IMR-90 (cell line): ENCODE measurements at regions not wholly inside any gene's neighbourhood (a gene's known extent, or its start where the extent isn't known, plus 50 kb on each side); places are given as distances from the start of the nearest gene placed in this dataset.

Source experiments
- ATAC-seq: fragments of 200-7000 bp; cut with Tn5 transposase; 2 replicates; pipeline ENCODE4 v1.9.1; 2020; ENCODE audit warnings: low read depth, mild to moderate bottlenecking, moderate library complexity
- BruUV-seq: library from RNA; stranded (reverse); fragments of 400-500 nt; replicated peaks from 2 replicates; lab custom pipeline; 2021; lab: Mats Ljungman, UMichigan
- CTCF ChIA-PET: fragments of 300-600 bp; formaldehyde crosslinking; extraction: SDS; loops from one replicate; lab custom pipeline; 2021; ENCODE audit warnings: antibody characterized with exemption; lab: Yijun Ruan, JAX
- POLR2A ChIA-PET: fragments of 300-600 bp; sonication (Branson Sonifier 250); formaldehyde crosslinking; loops from one replicate; lab custom pipeline; 2022; ENCODE audit warnings: antibody characterized with exemption; ENCODE audit not compliant: unreplicated experiment; lab: Charles Lee
- DNase-seq: peaks from one replicate; pipeline ENCODE4 v3.0.0; 2013
- H2AFZ ChIP-seq: replicated peaks from 2 replicates; pipeline ENCODE3; 2013; ENCODE audit warnings: low read length, mild to moderate bottlenecking; ENCODE audit not compliant: poor library complexity
- H2AK5ac ChIP-seq: 2 replicates; pipeline ENCODE4 v1.6.1; 2013; ENCODE audit warnings: low read depth, low read length, inconsistent platforms
- H2AK9ac ChIP-seq: replicated peaks from 2 replicates; pipeline ENCODE3; 2013; ENCODE audit warnings: mild to moderate bottlenecking, low read depth, low read length, moderate library complexity; ENCODE audit not compliant: poor library complexity
- H2BK120ac ChIP-seq: 2 replicates; pipeline ENCODE4 v1.6.1; 2013; ENCODE audit warnings: low read depth, low read length, inconsistent platforms
- H2BK15ac ChIP-seq: 3 replicates; pipeline ENCODE4 v1.6.1; 2013; ENCODE audit warnings: low read depth, low read length, inconsistent platforms
- H2BK20ac ChIP-seq: 2 replicates; pipeline ENCODE4 v1.6.1; 2013; ENCODE audit warnings: low read depth, mild to moderate bottlenecking, inconsistent platforms, low read length, moderate library complexity
- H2BK5ac ChIP-seq: 2 replicates; pipeline ENCODE4 v1.6.1; 2013; ENCODE audit warnings: mild to moderate bottlenecking, low read depth, low read length, inconsistent platforms; ENCODE audit not compliant: poor library complexity, severe bottlenecking
- H3K14ac ChIP-seq: replicated peaks from 2 replicates; pipeline ENCODE4 v1.6.1; 2013; ENCODE audit warnings: low read depth, low read length, inconsistent platforms
- H3K18ac ChIP-seq: 2 replicates; pipeline ENCODE4 v1.6.1; 2013; ENCODE audit warnings: low read depth, low read length, control low read depth
- H3K23ac ChIP-seq: 2 replicates; pipeline ENCODE4 v1.6.1; 2013; ENCODE audit warnings: low read depth, low read length, inconsistent platforms
- H3K27ac ChIP-seq: 2 replicates; pipeline ENCODE4 v1.5.1; 2013; ENCODE audit warnings: mild to moderate bottlenecking, control low read depth, low read length; ENCODE audit not compliant: insufficient read depth
- H3K27me3 ChIP-seq: 2 replicates; pipeline ENCODE4 v1.6.1; 2013; ENCODE audit warnings: low read length; ENCODE audit not compliant: control insufficient read depth, insufficient read depth
- H3K36me3 ChIP-seq: 2 replicates; pipeline ENCODE4 v1.6.1; 2013; ENCODE audit warnings: low read length, mixed read lengths; ENCODE audit not compliant: control insufficient read depth, insufficient read depth
- H3K4ac ChIP-seq: 2 replicates; pipeline ENCODE4 v1.6.1; 2013; ENCODE audit warnings: low read depth, low read length, inconsistent platforms
- H3K4me1 ChIP-seq: 2 replicates; pipeline ENCODE4 v1.6.1; 2013; ENCODE audit warnings: low read length, mixed read lengths; ENCODE audit not compliant: control insufficient read depth, insufficient read depth
- H3K4me2 ChIP-seq: 2 replicates; pipeline ENCODE4 v1.6.1; 2013; ENCODE audit warnings: low read depth, mild to moderate bottlenecking, control low read depth, low read length, moderate library complexity
- H3K4me3 ChIP-seq: 2 replicates; pipeline ENCODE4 v1.5.1; 2013; ENCODE audit warnings: low read depth, mild to moderate bottlenecking, control low read depth, low read length, moderate library complexity; ENCODE audit not compliant: insufficient read depth
- H3K56ac ChIP-seq: 2 replicates; pipeline ENCODE4 v1.6.1; 2013; ENCODE audit warnings: low read length, inconsistent platforms; ENCODE audit not compliant: insufficient read depth; ENCODE audit errors: extremely low read depth
- H3K79me1 ChIP-seq, 2 experiments: 2 replicates each; pipeline ENCODE4 v1.6.1; 2013; ENCODE audit warnings: low read length in 2 of 2, inconsistent platforms in 1 of 2, low read depth in 1 of 2
- H3K9ac ChIP-seq: 2 replicates; pipeline ENCODE4 v1.6.1; 2013; ENCODE audit warnings: low read depth, low read length, control low read depth
- H3K9me1 ChIP-seq: 2 replicates; pipeline ENCODE4 v1.6.1; 2013; ENCODE audit warnings: low read length, inconsistent platforms; ENCODE audit not compliant: insufficient read depth
- H3K9me3 ChIP-seq: 2 replicates; pipeline ENCODE4 v1.6.1; 2013; ENCODE audit warnings: low read length; ENCODE audit not compliant: control insufficient read depth, insufficient read depth
- H4K20me1 ChIP-seq: 2 replicates; pipeline ENCODE4 v1.6.1; 2013; ENCODE audit warnings: low read length, inconsistent platforms; ENCODE audit not compliant: insufficient read depth
- H4K5ac ChIP-seq: 2 replicates; pipeline ENCODE4 v1.6.1; 2013; ENCODE audit warnings: mild to moderate bottlenecking, low read depth, low read length, control low read depth
- H4K8ac ChIP-seq, 2 experiments: 2 replicates each; pipeline ENCODE4 v1.6.1; 2013; ENCODE audit warnings: low read depth in 2 of 2, low read length in 2 of 2, control low read depth in 1 of 2, inconsistent platforms in 1 of 2
- H4K91ac ChIP-seq: 2 replicates; pipeline ENCODE4 v1.6.1; 2013; ENCODE audit warnings: low read depth, low read length, inconsistent platforms; ENCODE audit not compliant: insufficient read depth
- CEBPB ChIP-seq: IDR thresholded peaks from 2 replicates; pipeline ENCODE4 v1.6.1; 2012; ENCODE audit warnings: low read depth, low read length, improper control_type of control experiment
- CHD1 ChIP-seq: IDR thresholded peaks from 2 replicates; pipeline ENCODE4 v1.6.1; 2012; ENCODE audit warnings: low read depth, low read length, improper control_type of control experiment
- FOS ChIP-seq: fragments of 150-350 bp; IDR thresholded peaks from 2 replicates; pipeline ENCODE4 v1.6.1; 2016; ENCODE audit warnings: low read depth, low read length
- MAFK ChIP-seq: IDR thresholded peaks from 2 replicates; pipeline ENCODE4 v1.6.1; 2012; ENCODE audit warnings: low read depth, low read length, improper control_type of control experiment
- MAZ ChIP-seq: IDR thresholded peaks from 2 replicates; pipeline ENCODE4 v1.6.1; 2012; ENCODE audit warnings: low read depth, mild to moderate bottlenecking, low read length, improper control_type of control experiment, moderate library complexity, borderline replicate concordance
- MXI1 ChIP-seq: IDR thresholded peaks from 2 replicates; pipeline ENCODE4 v1.6.1; 2012; ENCODE audit warnings: low read depth, mild to moderate bottlenecking, low read length, moderate library complexity, borderline replicate concordance
- NFE2L2 ChIP-seq: fragments of 150-350 bp; IDR thresholded peaks from 2 replicates; pipeline ENCODE4 v1.6.1; 2016; ENCODE audit warnings: low read depth, mild to moderate bottlenecking, low read length
- POLR2A ChIP-seq: IDR thresholded peaks from 2 replicates; pipeline ENCODE4 v1.6.1; 2012; ENCODE audit warnings: mild to moderate bottlenecking, low read depth, low read length
- RAD21 ChIP-seq: IDR thresholded peaks from 2 replicates; pipeline ENCODE4 v1.6.1; 2012; ENCODE audit warnings: low read length, improper control_type of control experiment
- RCOR1 ChIP-seq: IDR thresholded peaks from 2 replicates; pipeline ENCODE4 v1.6.1; 2012; ENCODE audit warnings: mild to moderate bottlenecking, low read length, improper control_type of control experiment; ENCODE audit not compliant: insufficient replicate concordance
- RFX5 ChIP-seq: IDR thresholded peaks from 2 replicates; pipeline ENCODE4 v1.8.0; 2012; ENCODE audit warnings: low read depth, mild to moderate bottlenecking, low read length, moderate library complexity
- dilution Hi-C: fragments of 300-500 bp; cut with HindIII; formaldehyde crosslinking; loops from one replicate; pipeline ENCODE4 v1.14.3; 2018; ENCODE audit warnings: low sequenced_read_pairs; ENCODE audit not compliant: unreplicated experiment
- in situ Hi-C: fragments of 300-500 bp; cut with MboI; formaldehyde crosslinking; loops from 3 replicates; pipeline ENCODE4 v1.14.3; 2019; ENCODE audit warnings: low sequenced_read_pairs, inconsistent platforms, mixed read lengths
- intact Hi-C: fragments of 100-400 bp; cut with micrococcal nuclease; formaldehyde crosslinking; loops from 2 replicates; pipeline ENCODE4 v1.10.0; 2022
- TF ChIP-seq, protein P1 (sequence below): fragments of 150-350 bp; IDR thresholded peaks from 2 replicates; pipeline ENCODE4 v1.6.1; 2017; ENCODE audit warnings: mild to moderate bottlenecking, antibody characterized with exemption, low read length, low read depth
- TF ChIP-seq, protein P2 (sequence below): fragments of 150-350 bp; IDR thresholded peaks from 2 replicates; pipeline ENCODE4 v1.6.1; 2016; ENCODE audit warnings: low read depth, mild to moderate bottlenecking, low read length, moderate library complexity, borderline replicate concordance
- TF ChIP-seq, protein P3 (sequence below): conservative IDR thresholded peaks from 2 replicates; pipeline ENCODE4 v1.5.1; 2012; ENCODE audit warnings: mild to moderate bottlenecking, low read depth, low read length, improper control_type of control experiment

DNA sequence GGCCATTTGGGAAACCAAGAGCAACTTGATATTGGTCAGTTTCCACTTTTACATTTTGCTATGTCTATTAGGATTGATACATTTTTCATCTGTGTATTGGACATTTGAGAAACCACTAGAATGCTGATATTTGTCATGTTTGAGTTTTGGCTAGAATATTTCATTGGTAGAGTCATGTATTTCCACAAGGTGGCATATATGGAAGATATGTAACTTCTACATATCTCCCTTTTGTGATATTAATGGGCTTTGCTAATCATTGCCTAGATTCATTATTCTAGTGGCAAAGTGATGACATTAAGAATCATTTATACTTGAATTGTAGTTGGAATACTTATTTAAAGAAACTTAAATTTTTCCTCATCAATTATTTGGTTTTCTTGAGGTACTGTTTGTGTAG lies 692.9 kb upstream of the EDIL3 start:
- Histone ChIP-seq H3K4ac (no peak overlapping the region), H2BK15ac (no peak overlapping the region), H4K20me1 (no peaks in the 10 kb centered on the region), H3K9me3 (no peaks in the 10 kb centered on the region), H3K79me1 (no peaks in the 10 kb centered on the region), H3K27me3 (no peaks in the 10 kb centered on the region), H3K36me3 (no peaks in the 10 kb centered on the region), H2AFZ (no peak overlapping the region), H2AK9ac (no peak overlapping the region), H3K4me1 (no peaks in the 10 kb centered on the region), H3K9me1 (no peaks in the 10 kb centered on the region), H2BK5ac (no peak overlapping the region), H3K14ac (no peak overlapping the region), H2BK120ac (no peak overlapping the region), H3K9ac (no peak overlapping the region), H3K23ac (no peak overlapping the region), H3K27ac (no peak overlapping the region), H2BK20ac (no peak overlapping the region), H3K18ac (no peak overlapping the region), H4K91ac (no peak overlapping the region), H3K4me2 (no peak overlapping the region), H3K4me3 (no peak overlapping the region), H2AK5ac (no peak overlapping the region), H4K5ac (no peak overlapping the region), H3K56ac (no peak overlapping the region), H4K8ac (no peak overlapping the region)
- dilution Hi-C loops = no loop called here
- no TSS peak for BruUV-seq
- in situ Hi-C loops = no loop called here
- CTCF ChIA-PET = no interaction called here
- TF ChIP-seq POLR2A (no peak), MXI1 (no peak), RFX5 (no peak), MAFK (no peak), CHD1 (no peak), RAD21 (no peak), NFE2L2 (no peak), FOS (no peak), RCOR1 (no peak), MAZ (no peak), CEBPB (no peak)
- TF ChIP-seq, protein P1, sequence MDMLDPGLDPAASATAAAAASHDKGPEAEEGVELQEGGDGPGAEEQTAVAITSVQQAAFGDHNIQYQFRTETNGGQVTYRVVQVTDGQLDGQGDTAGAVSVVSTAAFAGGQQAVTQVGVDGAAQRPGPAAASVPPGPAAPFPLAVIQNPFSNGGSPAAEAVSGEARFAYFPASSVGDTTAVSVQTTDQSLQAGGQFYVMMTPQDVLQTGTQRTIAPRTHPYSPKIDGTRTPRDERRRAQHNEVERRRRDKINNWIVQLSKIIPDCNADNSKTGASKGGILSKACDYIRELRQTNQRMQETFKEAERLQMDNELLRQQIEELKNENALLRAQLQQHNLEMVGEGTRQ = no peak
- TF ChIP-seq, protein P2, sequence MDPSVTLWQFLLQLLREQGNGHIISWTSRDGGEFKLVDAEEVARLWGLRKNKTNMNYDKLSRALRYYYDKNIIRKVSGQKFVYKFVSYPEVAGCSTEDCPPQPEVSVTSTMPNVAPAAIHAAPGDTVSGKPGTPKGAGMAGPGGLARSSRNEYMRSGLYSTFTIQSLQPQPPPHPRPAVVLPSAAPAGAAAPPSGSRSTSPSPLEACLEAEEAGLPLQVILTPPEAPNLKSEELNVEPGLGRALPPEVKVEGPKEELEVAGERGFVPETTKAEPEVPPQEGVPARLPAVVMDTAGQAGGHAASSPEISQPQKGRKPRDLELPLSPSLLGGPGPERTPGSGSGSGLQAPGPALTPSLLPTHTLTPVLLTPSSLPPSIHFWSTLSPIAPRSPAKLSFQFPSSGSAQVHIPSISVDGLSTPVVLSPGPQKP = no peak
- TF ChIP-seq, protein P3, sequence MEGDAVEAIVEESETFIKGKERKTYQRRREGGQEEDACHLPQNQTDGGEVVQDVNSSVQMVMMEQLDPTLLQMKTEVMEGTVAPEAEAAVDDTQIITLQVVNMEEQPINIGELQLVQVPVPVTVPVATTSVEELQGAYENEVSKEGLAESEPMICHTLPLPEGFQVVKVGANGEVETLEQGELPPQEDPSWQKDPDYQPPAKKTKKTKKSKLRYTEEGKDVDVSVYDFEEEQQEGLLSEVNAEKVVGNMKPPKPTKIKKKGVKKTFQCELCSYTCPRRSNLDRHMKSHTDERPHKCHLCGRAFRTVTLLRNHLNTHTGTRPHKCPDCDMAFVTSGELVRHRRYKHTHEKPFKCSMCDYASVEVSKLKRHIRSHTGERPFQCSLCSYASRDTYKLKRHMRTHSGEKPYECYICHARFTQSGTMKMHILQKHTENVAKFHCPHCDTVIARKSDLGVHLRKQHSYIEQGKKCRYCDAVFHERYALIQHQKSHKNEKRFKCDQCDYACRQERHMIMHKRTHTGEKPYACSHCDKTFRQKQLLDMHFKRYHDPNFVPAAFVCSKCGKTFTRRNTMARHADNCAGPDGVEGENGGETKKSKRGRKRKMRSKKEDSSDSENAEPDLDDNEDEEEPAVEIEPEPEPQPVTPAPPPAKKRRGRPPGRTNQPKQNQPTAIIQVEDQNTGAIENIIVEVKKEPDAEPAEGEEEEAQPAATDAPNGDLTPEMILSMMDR = no peak
- POLR2A ChIA-PET = no interaction called here
- intact Hi-C loops = no loop called here
- no peak for ATAC-seq
- DNase-seq = no peak
